IPS DF 4.7 (cell line): ENCODE measurements at regions not wholly inside any gene's neighbourhood (a gene's known extent, or its start where the extent isn't known, plus 50 kb on each side); places are given as distances from the start of the nearest gene placed in this dataset.
A peak's percentile ranks its signal among the peaks of the same experiment; 100 is the strongest.
"Not testable (repeated sequence)": the region's sequence is repeated elsewhere in the genome, so short reads cannot be mapped to it uniquely, and the experiment has no call there.

Experiments
- DNase-seq: peaks from one replicate; pipeline ENCODE4 v3.0.0-alpha.2; 2013; ENCODE audit warnings: low spot score; ENCODE audit errors: extremely low read depth

DNA sequence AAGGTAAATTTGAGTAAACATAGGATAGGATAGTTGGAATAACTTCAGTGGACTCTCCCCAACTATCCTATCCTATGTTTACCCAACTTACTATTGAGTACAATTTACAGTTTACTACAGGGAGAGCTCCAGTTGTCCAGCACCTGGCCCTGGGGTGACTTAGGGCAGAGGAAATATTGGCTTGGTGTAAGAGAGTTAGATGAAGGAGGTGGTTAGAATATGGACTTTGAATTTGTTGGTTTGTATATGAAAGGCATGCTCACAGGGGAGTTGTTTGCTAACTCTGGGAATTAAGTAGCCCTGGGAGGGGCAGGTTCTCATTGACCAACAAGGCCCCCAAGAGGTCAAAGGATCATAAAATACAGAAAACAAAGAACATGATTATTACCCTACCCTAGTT is 497.7 kb downstream of the ARL4A start:
- no peak for DNase-seq

- DNase-seq: no peak
Observed at GRCh38 chr7:13188236-13188805, 500.9 kb downstream of the ARL4A start.

- DNase-seq: no peak
Observed at GRCh38 chr7:13188922-13189321, 501.5 kb downstream of the ARL4A start.

GRCh38 chr7:13189668-13190067 is 502.2 kb downstream of the ARL4A start:
- no peak for DNase-seq

- no peak for DNase-seq
Observed at GRCh38 chr7:13197501-13197900, 510.1 kb downstream of the ARL4A start.

DNA sequence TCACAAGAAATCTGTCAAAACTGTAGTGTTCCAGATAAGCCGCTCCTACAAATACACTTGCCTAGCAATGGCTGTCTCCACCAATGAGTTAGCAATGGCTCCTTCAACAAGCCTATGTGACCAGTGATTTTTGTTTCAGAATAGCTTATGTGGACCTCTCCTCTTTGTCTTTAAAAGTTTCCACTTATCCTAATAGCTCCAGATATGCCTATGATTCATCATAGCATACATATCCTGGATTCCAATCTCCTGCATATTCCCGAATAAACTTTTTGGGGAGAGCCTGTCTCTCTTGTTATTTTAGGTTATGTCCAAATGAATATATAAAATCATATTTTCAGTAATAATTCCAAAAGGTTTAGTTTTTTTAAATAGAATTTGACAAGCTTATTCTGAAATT is 510.6 kb downstream of the ARL4A start:
- no peak for DNase-seq

DNA sequence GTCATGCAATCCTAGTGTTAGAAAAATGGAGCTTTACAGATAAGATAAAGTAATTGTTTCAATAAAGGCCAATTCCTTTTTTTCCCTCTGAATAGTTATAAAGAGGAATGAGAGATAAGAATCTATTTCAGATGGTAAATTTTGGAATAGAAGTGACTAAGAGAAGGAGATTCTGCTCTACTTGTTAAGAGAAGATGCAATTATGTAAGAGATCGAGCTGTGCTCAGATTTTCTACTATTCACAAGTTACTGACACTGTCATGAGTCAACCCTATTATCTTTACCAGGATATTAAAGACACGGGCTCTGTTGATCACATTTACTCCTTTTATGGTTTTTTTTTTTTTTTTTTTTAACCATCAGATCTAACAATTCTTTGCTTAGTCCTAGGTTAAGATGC is 511.3 kb downstream of the ARL4A start:
- no peak for DNase-seq

- DNase-seq: no peak
Observed at GRCh38 chr7:13201628-13202027, 514.2 kb downstream of the ARL4A start.

DNA sequence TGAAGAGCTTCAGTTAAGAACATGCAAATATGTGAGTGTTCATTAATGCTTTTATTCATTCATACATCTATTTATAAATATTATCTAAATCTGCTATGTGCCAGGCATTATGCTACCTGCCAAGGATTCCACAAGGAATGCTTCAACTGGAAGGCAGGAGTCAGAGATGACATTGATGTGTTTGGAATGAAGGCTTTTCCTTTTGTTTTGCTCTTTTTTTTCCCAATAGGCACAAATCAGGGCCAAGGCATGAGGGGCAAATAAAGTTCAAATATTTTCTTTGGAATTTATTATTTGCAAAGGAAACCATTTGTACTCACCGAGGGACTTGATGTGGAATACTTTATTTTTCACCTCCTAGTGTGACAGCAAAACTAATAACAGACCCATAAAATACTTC is 530.3 kb downstream of the ARL4A start:
- no peak for DNase-seq

- no peak for DNase-seq
Observed at GRCh38 chr7:13225068-13225467, 537.6 kb downstream of the ARL4A start.

DNA sequence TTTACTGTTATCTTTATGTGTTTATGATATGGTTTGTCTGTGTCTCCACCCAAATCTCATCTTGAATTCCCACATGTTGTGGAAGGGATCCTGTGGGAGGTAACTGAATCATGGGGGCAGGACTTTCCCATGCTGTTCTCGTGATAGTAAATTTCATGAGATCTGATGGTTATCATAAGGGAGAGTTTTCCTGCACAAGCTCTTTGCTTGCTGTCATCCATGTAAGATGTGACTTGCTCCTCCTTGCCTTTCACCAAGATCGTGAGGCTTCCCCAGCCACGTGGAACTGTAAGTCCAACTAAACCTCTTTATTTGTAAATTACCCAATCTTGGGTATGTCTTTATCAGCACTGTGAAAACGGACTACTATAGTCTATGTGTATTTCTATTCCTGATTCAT is 539.0 kb downstream of the ARL4A start:
- no peak for DNase-seq

GRCh38 chr7:13231216-13231615 is 543.8 kb downstream of the ARL4A start:
- DNase-seq: no peak

DNA sequence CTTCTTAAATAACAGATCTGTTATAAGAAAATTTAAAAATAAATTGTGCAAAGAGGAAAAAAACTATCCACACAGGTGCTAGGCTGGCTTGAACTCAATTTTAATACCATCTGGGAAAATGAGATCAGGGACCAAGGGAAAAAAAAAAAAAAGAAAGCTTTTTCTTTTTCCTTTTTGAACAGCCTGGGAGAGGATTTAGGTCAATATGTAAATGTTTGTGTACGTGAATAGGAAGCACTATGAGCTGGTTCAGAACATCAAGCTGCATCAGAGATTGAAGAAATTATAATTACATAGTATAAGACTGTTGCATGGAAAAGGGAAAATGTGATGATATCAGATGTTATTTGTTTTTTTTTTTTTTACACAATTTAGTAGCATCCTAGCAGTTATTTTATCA is 548.0 kb downstream of the ARL4A start:
- no peak for DNase-seq

DNA sequence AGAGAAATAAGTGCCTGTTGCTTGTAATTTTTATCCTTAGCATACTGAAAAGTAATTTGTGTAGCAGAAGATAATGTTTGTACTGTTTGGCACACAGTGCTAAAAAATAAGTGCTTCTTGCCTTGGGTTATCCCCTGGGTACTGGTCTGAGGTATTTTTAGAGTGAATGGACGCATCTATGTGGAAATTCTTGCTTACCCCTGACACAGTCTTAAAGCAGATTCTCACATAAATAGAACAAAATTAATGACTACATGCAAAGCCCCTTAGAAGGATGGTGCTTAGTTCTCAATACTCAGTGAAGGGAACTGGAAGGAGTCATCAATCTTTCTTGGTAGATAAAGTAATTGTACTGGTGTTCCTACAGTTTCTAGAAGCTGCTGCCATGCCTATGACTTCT is 548.6 kb downstream of the ARL4A start:
- DNase-seq: no peak

DNA sequence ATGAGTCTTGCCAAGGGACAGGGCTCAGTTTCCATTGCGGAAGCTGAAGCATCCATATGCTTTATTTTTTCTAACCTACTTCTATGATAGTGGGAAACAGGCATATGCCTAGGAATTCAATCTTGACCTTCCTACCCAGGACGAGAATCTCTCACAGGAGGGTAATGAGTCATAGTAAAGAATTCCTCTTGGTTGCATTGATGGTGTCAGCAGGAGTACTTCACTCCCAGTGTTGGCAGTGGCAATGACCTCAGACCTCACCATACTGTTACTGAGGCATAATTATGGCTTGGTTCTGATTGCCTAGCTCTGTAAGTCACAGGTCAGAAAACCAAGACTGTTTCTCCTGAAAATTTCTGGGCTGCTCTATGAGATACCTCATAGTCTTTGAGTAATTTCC is 552.9 kb downstream of the ARL4A start:
- DNase-seq: peak; percentile 19

- no peak for DNase-seq
Observed at GRCh38 chr7:13241416-13241815, 554.0 kb downstream of the ARL4A start.

- DNase-seq: no peak
Observed at GRCh38 chr7:13257661-13258060, 570.2 kb downstream of the ARL4A start.

DNA sequence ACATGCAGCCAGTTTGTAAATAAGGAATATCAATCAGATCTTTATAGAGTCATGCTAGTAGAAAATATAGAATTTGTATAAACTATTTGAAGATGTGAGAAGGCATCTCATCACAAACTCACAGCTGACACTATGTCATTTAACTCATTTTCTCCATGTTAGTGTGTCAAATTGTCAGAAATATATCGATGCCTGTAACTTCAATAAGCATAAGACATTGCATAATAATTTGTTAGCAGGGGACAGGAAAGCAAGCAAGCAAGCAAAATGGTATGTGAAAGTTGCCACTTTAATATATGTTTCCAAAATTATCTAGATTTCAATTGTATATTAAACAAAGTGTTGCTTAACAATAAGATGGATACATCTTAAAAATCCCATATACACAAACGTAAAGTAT is 571.0 kb downstream of the ARL4A start:
- DNase-seq: no peak

- no peak for DNase-seq
Observed at GRCh38 chr7:13259930-13260329, 572.5 kb downstream of the ARL4A start.

GRCh38 chr7:13262929-13263530 is 575.6 kb downstream of the ARL4A start:
- no peak for DNase-seq

- no peak for DNase-seq
Observed at GRCh38 chr7:13265271-13265670, 577.8 kb downstream of the ARL4A start.

- DNase-seq: not testable (repeated sequence)
Observed at GRCh38 chr7:13274205-13274604, 586.8 kb downstream of the ARL4A start.

GRCh38 chr7:13276977-13277376 is 589.5 kb downstream of the ARL4A start:
- no peak for DNase-seq

- DNase-seq: no peak
Observed at GRCh38 chr7:13278020-13278419, 590.6 kb downstream of the ARL4A start.
